Fibroblast of lung (primary cell): ENCODE measurements at regions not wholly inside any gene's neighbourhood (a gene's known extent, or its start where the extent isn't known, plus 50 kb on each side); places are given as distances from the start of the nearest gene placed in this dataset.

ENCODE experiments used
- EZH2 ChIP-seq: IDR thresholded peaks from 2 replicates; pipeline ENCODE4 v1.5.1; 2012; ENCODE audit warnings: low read length, control low read depth, mild to moderate bottlenecking; ENCODE audit errors: missing control alignments
- TF ChIP-seq, protein P1 (sequence below), 2 donors: IDR thresholded peaks in 1 of 2; conservative IDR thresholded peaks in 1 of 2; 1 replicate in 1 of 2; 2 replicates in 1 of 2; pipeline ENCODE4 v1.5.1; 2011 to 2012; ENCODE audit warnings: low read length in 2 of 2, control low read depth in 1 of 2, inconsistent platforms in 1 of 2, low read depth in 1 of 2, mild to moderate bottlenecking in 1 of 2

DNA sequence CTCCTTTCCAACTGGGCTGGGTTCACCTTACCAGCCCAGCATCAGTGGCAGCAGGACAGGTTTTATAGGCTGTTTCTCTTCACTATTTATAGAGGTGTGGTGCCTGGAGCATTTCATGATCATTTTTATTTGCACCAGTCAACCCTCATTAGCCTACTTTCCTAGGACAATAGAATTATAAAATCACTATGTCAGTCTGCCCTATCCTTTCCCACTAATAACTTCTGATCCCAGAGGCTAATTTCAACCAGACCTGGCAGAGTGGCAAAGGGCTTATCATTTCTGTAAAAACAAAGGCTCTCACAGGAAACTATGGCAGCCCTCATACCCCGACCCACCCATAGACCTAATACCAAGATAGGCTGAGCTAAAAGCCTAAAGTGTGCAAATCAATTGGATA is 243.5 kb upstream of the TMEFF2 start:
- TF ChIP-seq, protein P1, sequence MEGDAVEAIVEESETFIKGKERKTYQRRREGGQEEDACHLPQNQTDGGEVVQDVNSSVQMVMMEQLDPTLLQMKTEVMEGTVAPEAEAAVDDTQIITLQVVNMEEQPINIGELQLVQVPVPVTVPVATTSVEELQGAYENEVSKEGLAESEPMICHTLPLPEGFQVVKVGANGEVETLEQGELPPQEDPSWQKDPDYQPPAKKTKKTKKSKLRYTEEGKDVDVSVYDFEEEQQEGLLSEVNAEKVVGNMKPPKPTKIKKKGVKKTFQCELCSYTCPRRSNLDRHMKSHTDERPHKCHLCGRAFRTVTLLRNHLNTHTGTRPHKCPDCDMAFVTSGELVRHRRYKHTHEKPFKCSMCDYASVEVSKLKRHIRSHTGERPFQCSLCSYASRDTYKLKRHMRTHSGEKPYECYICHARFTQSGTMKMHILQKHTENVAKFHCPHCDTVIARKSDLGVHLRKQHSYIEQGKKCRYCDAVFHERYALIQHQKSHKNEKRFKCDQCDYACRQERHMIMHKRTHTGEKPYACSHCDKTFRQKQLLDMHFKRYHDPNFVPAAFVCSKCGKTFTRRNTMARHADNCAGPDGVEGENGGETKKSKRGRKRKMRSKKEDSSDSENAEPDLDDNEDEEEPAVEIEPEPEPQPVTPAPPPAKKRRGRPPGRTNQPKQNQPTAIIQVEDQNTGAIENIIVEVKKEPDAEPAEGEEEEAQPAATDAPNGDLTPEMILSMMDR (conservative IDR thresholded peaks at IDR 0.05 in 1 of 2, IDR thresholded peaks at IDR 0.05 in 1 of 2; ENCODE audit: low read depth in 1 of 2, low read length in 2 of 2): no peak
- no peak for TF ChIP-seq EZH2
